Left forelimb (tissue), 1 donor: ENCODE measurements at regions not wholly inside any gene's neighbourhood (a gene's known extent, or its start where the extent isn't known, plus 50 kb on each side); places are given as distances from the start of the nearest gene placed in this dataset.

ENCODE experiments used
- DNase-seq: peaks from one replicate; pipeline ENCODE4 v3.0.0-alpha.2; 2018; ENCODE audit warnings: low spot score

- DNase-seq = no peak
These were observed 122.7 kb downstream of the CBLL2 start for GRCh38 chrX:22395372-22395771.

DNA sequence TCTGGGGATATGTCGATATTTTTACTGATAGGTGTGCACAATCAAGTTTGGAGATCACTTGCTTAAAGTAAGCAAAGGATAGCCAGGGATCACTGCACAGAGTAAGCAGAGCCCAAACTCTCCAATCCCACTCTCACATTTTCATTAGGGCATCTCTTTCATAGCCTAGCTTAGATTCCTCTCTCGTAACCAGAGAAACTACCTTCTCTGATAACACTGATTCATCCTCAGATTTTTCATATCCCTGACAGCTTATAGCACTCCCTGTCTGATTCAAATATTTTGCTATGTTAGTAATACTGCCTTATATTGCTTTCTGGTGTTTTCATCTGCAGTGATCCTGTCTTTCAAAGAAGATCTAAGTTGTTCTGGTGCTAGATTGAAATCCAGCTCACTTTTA lies 123.7 kb downstream of the CBLL2 start:
- no peak for DNase-seq

DNA sequence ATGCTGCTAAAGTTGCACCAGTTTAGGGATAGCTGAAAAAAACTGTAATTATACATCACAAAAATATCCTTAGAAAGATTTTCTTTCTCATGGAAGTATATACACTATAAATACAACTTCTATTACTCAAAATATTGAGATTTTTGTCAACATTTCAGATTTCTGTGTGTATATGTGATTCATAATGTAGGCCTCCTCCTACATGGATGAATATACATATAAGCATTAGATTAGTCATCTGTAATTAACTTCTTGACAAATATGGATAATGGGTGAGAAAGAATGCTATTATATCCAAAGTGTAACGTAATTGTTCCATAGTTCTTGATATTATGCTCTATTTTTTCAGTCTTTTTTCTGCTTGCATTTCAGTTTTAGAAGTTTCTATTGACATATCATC lies 124.9 kb downstream of the CBLL2 start:
- DNase-seq = no peak

- DNase-seq = no peak
These were observed 126.9 kb downstream of the CBLL2 start for GRCh38 chrX:22399437-22400192.

GRCh38 chrX:22404297-22404696 lies 131.6 kb downstream of the CBLL2 start:
- DNase-seq = no peak

GRCh38 chrX:22406201-22406737 lies 133.6 kb downstream of the CBLL2 start:
- DNase-seq = no peak

- DNase-seq = no peak
These were observed 136.7 kb downstream of the CBLL2 start for GRCh38 chrX:22409418-22409817.

GRCh38 chrX:22424122-22424915 lies 151.6 kb downstream of the CBLL2 start:
- DNase-seq = no peak

GRCh38 chrX:22424919-22425318 lies 152.2 kb downstream of the CBLL2 start:
- DNase-seq = no peak

GRCh38 chrX:22429704-22430103 lies 157.0 kb downstream of the CBLL2 start:
- DNase-seq = no peak

DNA sequence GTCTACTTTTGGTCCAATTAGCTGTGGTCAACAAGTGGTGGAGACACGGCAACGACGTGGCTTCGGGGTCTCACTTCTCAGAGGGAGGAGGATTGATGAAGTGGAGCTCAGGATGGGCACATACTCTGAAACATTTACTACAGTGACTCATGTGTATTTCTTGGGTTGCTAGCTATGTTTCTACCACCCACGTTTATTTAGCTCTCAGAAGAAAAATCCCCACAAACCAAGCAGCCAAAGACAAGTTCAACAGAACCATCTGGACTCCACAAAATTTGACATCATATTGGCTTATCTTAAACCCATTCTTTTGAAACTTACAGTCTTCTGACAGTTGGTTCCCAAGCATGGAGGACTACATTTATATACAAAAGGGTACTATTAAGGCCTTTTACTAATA lies 158.0 kb downstream of the CBLL2 start:
- DNase-seq = no peak

- DNase-seq = no peak
These were observed 160.8 kb downstream of the CBLL2 start for GRCh38 chrX:22433292-22434070.

DNA sequence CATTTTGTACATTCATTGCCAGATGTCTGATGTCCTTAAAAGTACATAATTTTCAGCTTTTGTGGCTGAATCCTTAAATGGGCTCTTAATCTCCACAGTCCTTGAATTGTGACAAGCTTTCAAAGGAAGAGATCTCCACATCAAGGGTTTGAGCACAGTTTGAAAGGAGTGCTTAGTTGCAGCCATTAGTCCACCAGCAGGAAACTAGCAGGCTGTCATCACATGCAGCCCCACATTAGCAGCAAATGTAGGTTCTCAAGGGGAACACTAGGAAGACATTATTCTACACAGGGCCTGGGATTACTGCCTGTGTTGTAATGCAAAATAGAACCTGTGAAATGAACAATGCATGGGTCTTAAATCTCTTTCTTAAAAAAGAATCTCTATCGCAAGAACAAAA lies 173.2 kb downstream of the CBLL2 start:
- DNase-seq = no peak

- no peak for DNase-seq
These were observed 190.2 kb downstream of the CBLL2 start for GRCh38 chrX:22462959-22463358.

GRCh38 chrX:22467571-22467970 lies 194.9 kb downstream of the CBLL2 start:
- no peak for DNase-seq

DNA sequence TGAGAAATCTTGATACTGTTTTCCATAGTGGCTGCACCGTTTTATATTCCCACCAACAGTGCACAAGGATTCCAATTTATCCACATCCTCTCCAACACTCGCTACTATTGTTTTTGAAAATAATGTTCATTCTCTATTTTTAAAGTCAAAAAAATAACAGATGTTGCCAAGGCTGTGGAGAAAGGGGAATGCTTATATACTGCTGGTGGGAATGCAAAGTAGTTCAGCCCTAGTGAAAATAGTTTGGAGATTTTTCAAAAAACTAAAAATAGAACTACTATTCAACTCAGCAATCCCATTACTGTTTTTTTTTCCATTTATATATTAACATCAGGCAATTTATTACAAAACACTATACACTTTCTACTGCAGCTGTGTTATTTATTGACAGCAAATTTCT lies 208.7 kb downstream of the CBLL2 start:
- no peak for DNase-seq

DNA sequence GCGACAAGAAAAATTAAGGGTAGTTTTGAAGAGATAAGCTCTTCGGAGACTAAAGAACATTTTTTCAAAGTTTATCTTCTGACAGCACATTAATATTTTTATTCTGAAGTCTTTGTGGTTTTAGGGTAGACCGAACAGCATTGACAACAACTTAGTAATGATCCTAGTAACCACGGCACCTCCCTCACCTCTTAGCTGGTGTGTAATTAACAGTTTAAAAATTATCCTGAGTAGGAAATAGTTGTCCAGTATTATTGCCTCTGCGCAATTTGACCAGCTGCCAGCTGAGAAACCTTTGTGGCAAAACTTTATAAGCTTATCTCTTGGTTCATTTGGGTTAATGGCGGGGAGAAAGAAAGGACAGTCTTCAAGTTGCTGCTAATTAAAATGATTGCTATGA lies 213.6 kb downstream of the CBLL2 start:
- no peak for DNase-seq

DNA sequence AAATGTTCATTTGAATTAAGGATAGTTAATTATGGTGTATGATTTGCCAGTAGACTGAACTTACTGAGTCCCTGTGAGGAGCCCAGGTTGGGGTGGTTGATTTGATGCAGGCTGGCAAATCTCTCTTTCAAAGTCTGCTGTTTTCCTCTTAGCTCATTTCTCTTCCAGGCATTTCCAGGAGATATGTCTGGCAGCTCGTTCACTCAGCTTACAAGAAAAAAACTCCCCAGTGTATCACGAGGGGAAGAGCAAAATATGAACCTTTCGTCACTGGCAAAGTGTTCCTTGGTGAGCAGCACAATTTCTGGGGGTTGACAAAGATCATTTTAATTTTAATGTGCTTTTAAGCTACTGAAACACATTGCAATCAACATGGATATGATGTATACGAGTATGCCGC lies 244.2 kb downstream of the CBLL2 start:
- no peak for DNase-seq

DNA sequence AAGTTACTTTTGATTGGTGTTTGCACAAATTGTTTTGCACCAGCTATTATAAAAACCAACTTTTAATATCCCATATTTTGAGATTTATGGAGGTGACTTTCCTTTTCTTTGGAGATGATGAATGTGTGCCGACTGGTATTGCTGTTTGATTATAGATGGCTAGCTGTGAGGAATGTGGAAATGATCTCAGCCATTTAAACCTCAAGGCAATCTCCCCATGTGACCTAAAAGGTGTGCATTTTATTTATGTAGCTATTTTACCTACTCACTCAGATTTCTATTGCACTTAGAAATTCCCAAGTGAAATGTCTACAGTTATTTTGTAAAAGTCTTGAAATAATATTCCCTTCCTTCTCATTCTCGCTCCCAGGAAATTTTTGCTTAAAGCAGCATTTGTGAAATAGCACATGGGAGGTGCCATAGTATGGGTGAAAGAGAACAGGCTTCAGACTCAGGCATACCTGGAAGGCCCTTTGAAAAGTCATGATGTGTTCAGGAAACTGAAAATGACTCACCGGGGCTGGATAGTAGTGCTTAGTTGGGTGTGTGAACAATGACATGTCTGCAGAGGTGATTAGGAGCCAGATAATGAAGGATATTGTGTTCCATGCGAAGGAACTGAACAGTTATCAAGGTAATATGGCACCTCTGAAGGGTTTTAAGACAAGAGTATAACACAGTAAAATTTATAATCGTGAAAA lies 247.6 kb downstream of the CBLL2 start:
- no peak for DNase-seq

GRCh38 chrX:22526339-22526738 lies 253.6 kb downstream of the CBLL2 start:
- no peak for DNase-seq

DNA sequence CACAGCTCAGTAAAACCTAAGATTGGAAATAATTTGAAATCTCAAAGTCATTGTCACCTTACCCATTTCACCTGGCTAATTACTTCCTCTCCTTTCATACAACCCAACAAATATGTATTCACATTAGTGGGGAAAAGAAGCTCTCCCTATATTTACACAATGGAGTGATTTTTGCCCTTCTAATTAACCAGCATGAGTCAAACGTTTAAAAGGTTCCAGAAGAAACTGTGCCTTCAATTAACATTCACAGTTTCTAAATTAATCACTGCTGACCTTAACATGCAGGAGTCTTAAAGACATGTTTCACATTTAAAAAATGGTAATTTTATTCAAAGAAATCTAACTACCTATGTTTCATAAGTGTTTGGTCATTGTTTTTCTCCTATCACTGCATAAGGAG lies 254.6 kb downstream of the CBLL2 start:
- no peak for DNase-seq

- DNase-seq = no peak
These were observed 261.2 kb downstream of the CBLL2 start for GRCh38 chrX:22533898-22534297.
